ENCODE measurements at regions not wholly inside any gene's neighbourhood (a gene's known extent, or its start where the extent isn't known, plus 50 kb on each side); places are given as distances from the start of the nearest gene placed in this dataset.

GRCh38 chr13:64997438-64997837, 2232.7 kb downstream of the PCDH9 start:
- TF ChIP-seq, protein P1, sequence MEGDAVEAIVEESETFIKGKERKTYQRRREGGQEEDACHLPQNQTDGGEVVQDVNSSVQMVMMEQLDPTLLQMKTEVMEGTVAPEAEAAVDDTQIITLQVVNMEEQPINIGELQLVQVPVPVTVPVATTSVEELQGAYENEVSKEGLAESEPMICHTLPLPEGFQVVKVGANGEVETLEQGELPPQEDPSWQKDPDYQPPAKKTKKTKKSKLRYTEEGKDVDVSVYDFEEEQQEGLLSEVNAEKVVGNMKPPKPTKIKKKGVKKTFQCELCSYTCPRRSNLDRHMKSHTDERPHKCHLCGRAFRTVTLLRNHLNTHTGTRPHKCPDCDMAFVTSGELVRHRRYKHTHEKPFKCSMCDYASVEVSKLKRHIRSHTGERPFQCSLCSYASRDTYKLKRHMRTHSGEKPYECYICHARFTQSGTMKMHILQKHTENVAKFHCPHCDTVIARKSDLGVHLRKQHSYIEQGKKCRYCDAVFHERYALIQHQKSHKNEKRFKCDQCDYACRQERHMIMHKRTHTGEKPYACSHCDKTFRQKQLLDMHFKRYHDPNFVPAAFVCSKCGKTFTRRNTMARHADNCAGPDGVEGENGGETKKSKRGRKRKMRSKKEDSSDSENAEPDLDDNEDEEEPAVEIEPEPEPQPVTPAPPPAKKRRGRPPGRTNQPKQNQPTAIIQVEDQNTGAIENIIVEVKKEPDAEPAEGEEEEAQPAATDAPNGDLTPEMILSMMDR (IDR thresholded peaks at IDR 0.05; ENCODE audit: low read length), result no peak
- TF ChIP-seq EZH2 (optimal IDR thresholded peaks at IDR 0.05; ENCODE audit: low read depth, low read length), result no peak

Measured in MM.1S (cell line).